ENCODE measurements at regions not wholly inside any gene's neighbourhood (a gene's known extent, or its start where the extent isn't known, plus 50 kb on each side); places are given as distances from the start of the nearest gene placed in this dataset.

GRCh38 chr4:149164282-149164681, 651.4 kb downstream of the IQCM start:
- no peak for TF ChIP-seq CTCF (IDR thresholded peaks at IDR 0.05; ENCODE audit: unreplicated experiment)
- DNase-seq (ENCODE audit: low spot score), result no peak
- Mint-ChIP-seq H3K9me3 (ENCODE audit: unreplicated experiment) (no peaks in the 10 kb centered on the region), H3K27me3 (ENCODE audit: unreplicated experiment) (no peaks in the 10 kb centered on the region), H3K4me1 (ENCODE audit: unreplicated experiment) (no peaks in the 10 kb centered on the region), H3K4me3 (ENCODE audit: unreplicated experiment) (no peak overlapping the region), H3K36me3 (ENCODE audit: low read depth, unreplicated experiment) (no peaks in the 10 kb centered on the region), H3K27ac (ENCODE audit: unreplicated experiment) (no peak overlapping the region)

GRCh38 chr4:149161247-149161646, 654.4 kb downstream of the IQCM start:
- Mint-ChIP-seq H3K4me1 (ENCODE audit: unreplicated experiment) (no peaks in the 10 kb centered on the region), H3K36me3 (ENCODE audit: low read depth, unreplicated experiment) (no peaks in the 10 kb centered on the region), H3K27ac (ENCODE audit: unreplicated experiment) (no peak overlapping the region), H3K9me3 (ENCODE audit: unreplicated experiment) (no peaks in the 10 kb centered on the region), H3K4me3 (ENCODE audit: unreplicated experiment) (no peak overlapping the region), H3K27me3 (ENCODE audit: unreplicated experiment) (no peaks in the 10 kb centered on the region)
- DNase-seq (ENCODE audit: low spot score), result no peak
- no peak for TF ChIP-seq CTCF (IDR thresholded peaks at IDR 0.05; ENCODE audit: unreplicated experiment)

GRCh38 chr4:149160370-149160769, 655.3 kb downstream of the IQCM start:
- Mint-ChIP-seq H3K27ac (ENCODE audit: unreplicated experiment) (no peak overlapping the region), H3K27me3 (ENCODE audit: unreplicated experiment) (no peaks in the 10 kb centered on the region), H3K9me3 (ENCODE audit: unreplicated experiment) (no peaks in the 10 kb centered on the region), H3K4me3 (ENCODE audit: unreplicated experiment) (no peak overlapping the region), H3K4me1 (ENCODE audit: unreplicated experiment) (no peaks in the 10 kb centered on the region), H3K36me3 (ENCODE audit: low read depth, unreplicated experiment) (no peaks in the 10 kb centered on the region)
- no peak for TF ChIP-seq CTCF (IDR thresholded peaks at IDR 0.05; ENCODE audit: unreplicated experiment)
- DNase-seq (ENCODE audit: low spot score), result no peak

GRCh38 chr4:149158817-149159216, 656.8 kb downstream of the IQCM start:
- H3K36me3 Mint-ChIP-seq (ENCODE audit: low read depth, unreplicated experiment), result no peaks in the 10 kb centered on the region
- no peak for TF ChIP-seq CTCF (IDR thresholded peaks at IDR 0.05; ENCODE audit: unreplicated experiment)
- H3K27ac Mint-ChIP-seq (ENCODE audit: unreplicated experiment), result no peak overlapping the region
- H3K4me1 Mint-ChIP-seq (ENCODE audit: unreplicated experiment), result no peaks in the 10 kb centered on the region
- no peak for DNase-seq (ENCODE audit: low spot score)
- H3K27me3 Mint-ChIP-seq (ENCODE audit: unreplicated experiment), result no peaks in the 10 kb centered on the region
- H3K4me3 Mint-ChIP-seq (ENCODE audit: unreplicated experiment), result no peak overlapping the region
- no peaks in the 10 kb centered on the region for H3K9me3 Mint-ChIP-seq (ENCODE audit: unreplicated experiment)

- H3K9me3 Mint-ChIP-seq (ENCODE audit: unreplicated experiment), result no peaks in the 10 kb centered on the region
- H3K4me1 Mint-ChIP-seq (ENCODE audit: unreplicated experiment), result no peaks in the 10 kb centered on the region
- no peaks in the 10 kb centered on the region for H3K27me3 Mint-ChIP-seq (ENCODE audit: unreplicated experiment)
- H3K4me3 Mint-ChIP-seq (ENCODE audit: unreplicated experiment), result no peak overlapping the region
- no peaks in the 10 kb centered on the region for H3K36me3 Mint-ChIP-seq (ENCODE audit: low read depth, unreplicated experiment)
- no peak overlapping the region for H3K27ac Mint-ChIP-seq (ENCODE audit: unreplicated experiment)
- TF ChIP-seq CTCF (IDR thresholded peaks at IDR 0.05; ENCODE audit: unreplicated experiment), result no peak
- no peak for DNase-seq (ENCODE audit: low spot score)
These were observed 669.8 kb downstream of the IQCM start for GRCh38 chr4:149145803-149146202.

Measured in endothelial cell (in vitro differentiated cells).